H9 (cell line): ENCODE measurements at regions not wholly inside any gene's neighbourhood (a gene's known extent, or its start where the extent isn't known, plus 50 kb on each side); places are given as distances from the start of the nearest gene placed in this dataset.
"Not testable (repeated sequence)": the region's sequence is repeated elsewhere in the genome, so short reads cannot be mapped to it uniquely, and the experiment has no call there.

Source experiments
- DNase-seq: peaks from one replicate; pipeline ENCODE4 v3.0.0-alpha.2; 2017
- H2AFZ ChIP-seq: one replicate; pipeline ENCODE4 v1.6.1; 2013; ENCODE audit warnings: mild to moderate bottlenecking, low read length, control low read depth, moderate library complexity
- H2AK5ac ChIP-seq: 2 replicates; pipeline ENCODE4 v1.6.1; 2013; ENCODE audit warnings: low read length, control low read depth, mixed read lengths; ENCODE audit not compliant: insufficient read length
- H2BK120ac ChIP-seq: one replicate; pipeline ENCODE4 v1.6.1; 2013; ENCODE audit warnings: low read depth, mild to moderate bottlenecking, low read length, control low read depth, inconsistent platforms; ENCODE audit not compliant: poor library complexity, severe bottlenecking
- H2BK12ac ChIP-seq: 2 replicates; pipeline ENCODE4 v1.6.1; 2013; ENCODE audit warnings: low read length, control low read depth, mixed read lengths, low read depth; ENCODE audit not compliant: insufficient read length
- H2BK15ac ChIP-seq: 2 replicates; pipeline ENCODE4 v1.6.1; 2013; ENCODE audit warnings: low read depth, low read length, control low read depth
- H2BK20ac ChIP-seq: one replicate; pipeline ENCODE4 v1.6.1; 2013; ENCODE audit warnings: low read depth, mild to moderate bottlenecking, low read length, control low read depth, inconsistent platforms; ENCODE audit not compliant: poor library complexity, severe bottlenecking
- H2BK5ac ChIP-seq: 2 replicates; pipeline ENCODE4 v1.6.1; 2013; ENCODE audit warnings: low read length, control low read depth, mixed read lengths; ENCODE audit not compliant: insufficient read length
- H3K14ac ChIP-seq: 2 replicates; pipeline ENCODE4 v1.6.1; 2013; ENCODE audit warnings: low read length, control low read depth; ENCODE audit not compliant: insufficient read depth
- H3K18ac ChIP-seq: 2 replicates; pipeline ENCODE4 v1.6.1; 2013; ENCODE audit warnings: low read depth, mild to moderate bottlenecking, mixed read lengths, low read length, control low read depth; ENCODE audit not compliant: insufficient read length
- H3K23ac ChIP-seq: 2 replicates; pipeline ENCODE4 v1.6.1; 2013; ENCODE audit warnings: low read length, control low read depth, mixed read lengths, low read depth; ENCODE audit not compliant: insufficient read length
- H3K23me2 ChIP-seq: 2 replicates; pipeline ENCODE4 v1.6.1; 2013; ENCODE audit warnings: low read depth, mild to moderate bottlenecking, mixed read lengths, low read length, control low read depth; ENCODE audit not compliant: insufficient read length, poor library complexity, severe bottlenecking
- H3K27ac ChIP-seq: 2 replicates; pipeline ENCODE4 v1.5.1; 2013; ENCODE audit warnings: low read length, control low read depth, mixed read lengths, low read depth; ENCODE audit not compliant: insufficient read length
- H3K27me3 ChIP-seq: 2 replicates; pipeline ENCODE4 v1.6.1; 2013; ENCODE audit warnings: low read length, control low read depth, inconsistent platforms; ENCODE audit not compliant: insufficient read depth
- H3K4ac ChIP-seq: 2 replicates; pipeline ENCODE4 v1.6.1; 2013; ENCODE audit warnings: low read depth, mild to moderate bottlenecking, control low read depth, inconsistent platforms, low read length, moderate library complexity
- H3K4me1 ChIP-seq: 2 replicates; pipeline ENCODE4 v1.6.1; 2013; ENCODE audit warnings: low read length, control low read depth, inconsistent platforms; ENCODE audit not compliant: insufficient read depth
- H3K4me2 ChIP-seq: 2 replicates; pipeline ENCODE4 v1.6.1; 2013; ENCODE audit warnings: low read length, control low read depth, mixed read lengths; ENCODE audit not compliant: insufficient read length, insufficient read depth
- H3K56ac ChIP-seq: 2 replicates; pipeline ENCODE4 v1.6.1; 2013; ENCODE audit warnings: low read depth, mild to moderate bottlenecking, mixed read lengths, low read length, control low read depth; ENCODE audit not compliant: insufficient read length
- H3K79me1 ChIP-seq: 2 replicates; pipeline ENCODE4 v1.6.1; 2013; ENCODE audit warnings: low read depth, mild to moderate bottlenecking, moderate library complexity, low read length, control low read depth, inconsistent platforms; ENCODE audit not compliant: insufficient read depth, poor library complexity, severe bottlenecking
- H3K79me2 ChIP-seq: 2 replicates; pipeline ENCODE4 v1.6.1; 2013; ENCODE audit warnings: low read length, control low read depth, inconsistent platforms; ENCODE audit not compliant: insufficient read depth
- H3K9ac ChIP-seq: 2 replicates; pipeline ENCODE4 v1.6.1; 2013; ENCODE audit warnings: low read length, control low read depth, mixed read lengths; ENCODE audit not compliant: insufficient read length; ENCODE audit errors: extremely low read depth
- H3K9me3 ChIP-seq: one replicate; pipeline ENCODE4 v1.6.1; 2013; ENCODE audit warnings: low read depth, low read length, inconsistent platforms; ENCODE audit not compliant: control insufficient read depth
- H3T11ph ChIP-seq: one replicate; pipeline ENCODE4 v1.6.1; 2013; ENCODE audit warnings: mild to moderate bottlenecking, low read length, control low read depth, inconsistent platforms
- H4K20me1 ChIP-seq: one replicate; pipeline ENCODE4 v1.6.1; 2013; ENCODE audit not compliant: control insufficient read depth, insufficient read length, insufficient read depth
- H4K5ac ChIP-seq: 2 replicates; pipeline ENCODE4 v1.6.1; 2013; ENCODE audit warnings: low read depth, mild to moderate bottlenecking, mixed read lengths, low read length, control low read depth; ENCODE audit not compliant: insufficient read length
- H4K8ac ChIP-seq: replicated peaks from 2 replicates; pipeline ENCODE4 v1.6.1; 2013; ENCODE audit warnings: low read length, control low read depth, mixed read lengths, low read depth; ENCODE audit not compliant: insufficient read length
- H4K91ac ChIP-seq: 2 replicates; pipeline ENCODE4 v1.6.1; 2013; ENCODE audit warnings: low read depth, mild to moderate bottlenecking, moderate library complexity, mixed read lengths, low read length, control low read depth; ENCODE audit not compliant: insufficient read length
- H3K27ac Mint-ChIP-seq, 3 experiments: 2 replicates in 2 of 3; 3 replicates in 1 of 3; pipeline ENCODE4 v1.8.0; 2020 to 2021; ENCODE audit warnings: mixed read lengths in 3 of 3, mild to moderate bottlenecking in 1 of 3, moderate library complexity in 1 of 3
- H3K27me3 Mint-ChIP-seq: 2 replicates; pipeline ENCODE4 v1.8.0; 2021; ENCODE audit warnings: low read depth, mild to moderate bottlenecking, moderate library complexity, mixed read lengths
- H3K36me3 Mint-ChIP-seq, 3 experiments: 2 replicates in 2 of 3; 3 replicates in 1 of 3; pipeline ENCODE4 v1.8.0; 2020 to 2021; ENCODE audit warnings: low read depth in 3 of 3, mixed read lengths in 3 of 3; ENCODE audit not compliant: insufficient read depth in 1 of 3
- H3K4me1 Mint-ChIP-seq, 2 experiments: 2 replicates each; pipeline ENCODE4 v1.8.0; 2020; ENCODE audit warnings: mixed read lengths in 2 of 2
- H3K4me3 Mint-ChIP-seq, 2 experiments: 2 replicates in 1 of 2; 3 replicates in 1 of 2; pipeline ENCODE4 v1.8.0; 2020 to 2021; ENCODE audit warnings: mild to moderate bottlenecking in 2 of 2, mixed read lengths in 2 of 2, moderate library complexity in 1 of 2
- H3K9me3 Mint-ChIP-seq, 2 experiments: 2 replicates in 1 of 2; 3 replicates in 1 of 2; pipeline ENCODE4 v1.8.0; 2020; ENCODE audit warnings: mild to moderate bottlenecking in 2 of 2, mixed read lengths in 2 of 2, moderate library complexity in 1 of 2
- WGBS: extraction: QIAGEN DNeasy Blood & Tissue Kit; methylation state at CpG from one replicate; pipeline ENCODE4 v1.1.7; 2013; ENCODE audit warnings: missing lambda C conversion rate, low lambda C conversion rate, mixed read lengths; ENCODE audit not compliant: insufficient read length; ENCODE audit errors: extremely low coverage; 5-methylcytosine and 5-hydroxymethylcytosine counted together

GRCh38 chr15:22273185-22273584, 185.5 kb upstream of the GOLGA6L22 start:
- H4K91ac ChIP-seq, H3K23me2 ChIP-seq, H3K23ac ChIP-seq, H2BK15ac ChIP-seq, H3K4me3 Mint-ChIP-seq, H3K27me3 ChIP-seq, H3K4me2 ChIP-seq, H3T11ph ChIP-seq, H4K5ac ChIP-seq, H3K9ac ChIP-seq, H3K27ac ChIP-seq, H4K8ac ChIP-seq, H2BK120ac ChIP-seq, H2AFZ ChIP-seq, H3K56ac ChIP-seq, H2BK20ac ChIP-seq, H3K79me1 ChIP-seq, H4K20me1 ChIP-seq, H3K4me1 Mint-ChIP-seq, H2BK12ac ChIP-seq, H3K18ac ChIP-seq, H3K27ac Mint-ChIP-seq, H2AK5ac ChIP-seq, DNase-seq, H3K14ac ChIP-seq, H3K27me3 Mint-ChIP-seq, H3K36me3 Mint-ChIP-seq, H2BK5ac ChIP-seq, H3K79me2 ChIP-seq, H3K9me3 Mint-ChIP-seq, H3K4ac ChIP-seq, H3K4me1 ChIP-seq: not testable (repeated sequence)
- WGBS = no CpG with 5 or more reads among the region's 12 CpGs
- peaks cover 88% of the 10 kb centered on the region for H3K9me3 ChIP-seq

- WGBS = no CpG with 5 or more reads among the region's 2 CpGs
- not testable (repeated sequence) for H3K4me3 Mint-ChIP-seq, H3K9me3 Mint-ChIP-seq
Measured at GRCh38 chr15:22274376-22274775, 184.3 kb upstream of the GOLGA6L22 start.

More at GRCh38 chr15:22274376-22274775, 184.3 kb upstream of the GOLGA6L22 start:
- H4K20me1 ChIP-seq, H3T11ph ChIP-seq, H2BK15ac ChIP-seq, H2BK5ac ChIP-seq, H3K36me3 Mint-ChIP-seq, H3K23ac ChIP-seq, H4K8ac ChIP-seq, DNase-seq, H3K23me2 ChIP-seq, H3K18ac ChIP-seq, H3K27ac Mint-ChIP-seq, H3K79me1 ChIP-seq, H3K27me3 Mint-ChIP-seq, H3K4me2 ChIP-seq, H3K27me3 ChIP-seq, H2BK20ac ChIP-seq, H3K9ac ChIP-seq, H3K56ac ChIP-seq, H3K14ac ChIP-seq, H2BK120ac ChIP-seq, H2BK12ac ChIP-seq, H3K4me1 ChIP-seq, H3K27ac ChIP-seq, H4K5ac ChIP-seq, H3K79me2 ChIP-seq, H3K4ac ChIP-seq, H2AK5ac ChIP-seq, H3K4me1 Mint-ChIP-seq, H4K91ac ChIP-seq, H2AFZ ChIP-seq: not testable (repeated sequence)
- H3K9me3 ChIP-seq = peaks cover 88% of the 10 kb centered on the region
